ENCODE measurements at regions not wholly inside any gene's neighbourhood (a gene's known extent, or its start where the extent isn't known, plus 50 kb on each side); places are given as distances from the start of the nearest gene placed in this dataset.
A peak's percentile ranks its signal among the peaks of the same experiment; 100 is the strongest.

DNA sequence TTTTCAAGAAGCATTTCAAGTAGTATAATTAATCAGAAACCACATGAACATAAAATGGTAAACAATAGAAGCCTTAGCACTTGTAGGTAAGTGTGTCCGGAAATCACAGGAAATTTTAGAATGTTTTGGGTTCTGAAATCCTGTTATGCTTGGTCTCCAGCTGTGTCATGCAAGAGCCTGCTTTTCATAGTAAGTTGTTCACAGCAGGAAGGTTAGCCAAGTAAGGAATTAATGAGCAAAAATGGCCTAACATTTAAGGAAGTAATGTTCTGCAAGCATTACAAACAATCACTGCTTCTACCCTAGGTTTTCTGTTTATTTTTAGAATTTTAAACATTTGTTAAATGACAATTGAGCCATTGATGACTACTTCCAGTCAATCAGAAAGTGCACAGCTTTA, 669.5 kb downstream of the SLCO4C1 start:
- H3K4me1 Mint-ChIP-seq, result no peaks in the 10 kb centered on the region
- no peak overlapping the region for H3K27ac Mint-ChIP-seq (ENCODE audit: unreplicated experiment)
- TF ChIP-seq, protein P1, sequence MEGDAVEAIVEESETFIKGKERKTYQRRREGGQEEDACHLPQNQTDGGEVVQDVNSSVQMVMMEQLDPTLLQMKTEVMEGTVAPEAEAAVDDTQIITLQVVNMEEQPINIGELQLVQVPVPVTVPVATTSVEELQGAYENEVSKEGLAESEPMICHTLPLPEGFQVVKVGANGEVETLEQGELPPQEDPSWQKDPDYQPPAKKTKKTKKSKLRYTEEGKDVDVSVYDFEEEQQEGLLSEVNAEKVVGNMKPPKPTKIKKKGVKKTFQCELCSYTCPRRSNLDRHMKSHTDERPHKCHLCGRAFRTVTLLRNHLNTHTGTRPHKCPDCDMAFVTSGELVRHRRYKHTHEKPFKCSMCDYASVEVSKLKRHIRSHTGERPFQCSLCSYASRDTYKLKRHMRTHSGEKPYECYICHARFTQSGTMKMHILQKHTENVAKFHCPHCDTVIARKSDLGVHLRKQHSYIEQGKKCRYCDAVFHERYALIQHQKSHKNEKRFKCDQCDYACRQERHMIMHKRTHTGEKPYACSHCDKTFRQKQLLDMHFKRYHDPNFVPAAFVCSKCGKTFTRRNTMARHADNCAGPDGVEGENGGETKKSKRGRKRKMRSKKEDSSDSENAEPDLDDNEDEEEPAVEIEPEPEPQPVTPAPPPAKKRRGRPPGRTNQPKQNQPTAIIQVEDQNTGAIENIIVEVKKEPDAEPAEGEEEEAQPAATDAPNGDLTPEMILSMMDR (conservative IDR thresholded peaks at IDR 0.05), result no peak
- no peak overlapping the region for H3K4me3 Mint-ChIP-seq
- H3K36me3 Mint-ChIP-seq (ENCODE audit: low read depth), result no peaks in the 10 kb centered on the region
- peaks cover 6% of the 10 kb centered on the region for H3K9me3 Mint-ChIP-seq
- H3K27me3 Mint-ChIP-seq (ENCODE audit: low read depth), result no peaks in the 10 kb centered on the region
- no peak for DNase-seq (ENCODE audit: low read depth, low spot score)

GRCh38 chr5:101611039-101611438, 685.0 kb downstream of the SLCO4C1 start:
- DNase-seq (ENCODE audit: low read depth, low spot score), result no peak
- TF ChIP-seq, protein P1 (conservative IDR thresholded peaks at IDR 0.05), result no peak
- Mint-ChIP-seq H3K27me3 (ENCODE audit: low read depth) (no peaks in the 10 kb centered on the region), H3K36me3 (ENCODE audit: low read depth) (no peaks in the 10 kb centered on the region), H3K27ac (ENCODE audit: unreplicated experiment) (no peak overlapping the region), H3K4me1 (peaks cover 4% of the 10 kb centered on the region), H3K4me3 (no peak overlapping the region), H3K9me3 (peaks cover 3% of the 10 kb centered on the region)

GRCh38 chr5:101608322-101608721, 687.8 kb downstream of the SLCO4C1 start:
- no peaks in the 10 kb centered on the region for H3K27me3 Mint-ChIP-seq (ENCODE audit: low read depth)
- H3K4me1 Mint-ChIP-seq, result peaks cover 4% of the 10 kb centered on the region
- H3K27ac Mint-ChIP-seq (ENCODE audit: unreplicated experiment), result no peak overlapping the region
- no peaks in the 10 kb centered on the region for H3K36me3 Mint-ChIP-seq (ENCODE audit: low read depth)
- TF ChIP-seq, protein P1 (conservative IDR thresholded peaks at IDR 0.05), result no peak
- no peak overlapping the region for H3K4me3 Mint-ChIP-seq
- DNase-seq (ENCODE audit: low read depth, low spot score), result no peak
- no peaks in the 10 kb centered on the region for H3K9me3 Mint-ChIP-seq

- Mint-ChIP-seq H3K9me3 (no peaks in the 10 kb centered on the region), H3K36me3 (ENCODE audit: low read depth) (no peaks in the 10 kb centered on the region), H3K27me3 (ENCODE audit: low read depth) (no peaks in the 10 kb centered on the region), H3K27ac (ENCODE audit: unreplicated experiment) (no peak overlapping the region), H3K4me1 (peaks cover 4% of the 10 kb centered on the region), H3K4me3 (no peak overlapping the region)
- TF ChIP-seq, protein P1 (conservative IDR thresholded peaks at IDR 0.05), result no peak
- DNase-seq (ENCODE audit: low read depth, low spot score), result no peak
Measured at GRCh38 chr5:101605700-101606099, 690.4 kb downstream of the SLCO4C1 start.

GRCh38 chr5:101600614-101601013, 695.5 kb downstream of the SLCO4C1 start:
- TF ChIP-seq, protein P1 (conservative IDR thresholded peaks at IDR 0.05), result no peak
- Mint-ChIP-seq H3K4me3 (no peak overlapping the region), H3K4me1 (no peaks in the 10 kb centered on the region), H3K27ac (ENCODE audit: unreplicated experiment) (no peak overlapping the region), H3K27me3 (ENCODE audit: low read depth) (no peaks in the 10 kb centered on the region), H3K36me3 (ENCODE audit: low read depth) (no peaks in the 10 kb centered on the region), H3K9me3 (no peaks in the 10 kb centered on the region)
- DNase-seq (ENCODE audit: low read depth, low spot score), result no peak

- no peaks in the 10 kb centered on the region for H3K27me3 Mint-ChIP-seq (ENCODE audit: low read depth)
- TF ChIP-seq, protein P1 (conservative IDR thresholded peaks at IDR 0.05), result peak; percentile 49
- no peaks in the 10 kb centered on the region for H3K36me3 Mint-ChIP-seq (ENCODE audit: low read depth)
- no peak for DNase-seq (ENCODE audit: low read depth, low spot score)
- peaks cover 3% of the 10 kb centered on the region for H3K9me3 Mint-ChIP-seq
- H3K4me3 Mint-ChIP-seq, result no peak overlapping the region
- H3K4me1 Mint-ChIP-seq, result no peaks in the 10 kb centered on the region
- no peak overlapping the region for H3K27ac Mint-ChIP-seq (ENCODE audit: unreplicated experiment)
Measured at GRCh38 chr5:101590384-101590783, 687.3 kb upstream of the ST8SIA4 start.
